Mucosa of stomach (tissue), 1 donor: ENCODE measurements at regions not wholly inside any gene's neighbourhood (a gene's known extent, or its start where the extent isn't known, plus 50 kb on each side); places are given as distances from the start of the nearest gene placed in this dataset.

Experiments
- H3K27me3 ChIP-seq: one replicate; pipeline ENCODE4 v1.7.0; 2013; ENCODE audit warnings: mild to moderate bottlenecking, low read length; ENCODE audit not compliant: control insufficient read depth, insufficient read depth
- H3K36me3 ChIP-seq: one replicate; pipeline ENCODE4 v1.7.0; 2013; ENCODE audit warnings: low read length; ENCODE audit not compliant: control insufficient read depth, insufficient read depth
- H3K4me1 ChIP-seq: one replicate; pipeline ENCODE4 v1.7.0; 2013; ENCODE audit warnings: mild to moderate bottlenecking, low read length; ENCODE audit not compliant: control insufficient read depth, insufficient read depth
- H3K4me3 ChIP-seq: one replicate; pipeline ENCODE4 v1.7.0; 2013; ENCODE audit warnings: low read length
- H3K9ac ChIP-seq: one replicate; pipeline ENCODE4 v1.7.0; 2013; ENCODE audit warnings: mild to moderate bottlenecking, low read length, moderate library complexity
- H3K9me3 ChIP-seq: one replicate; pipeline ENCODE4 v1.7.0; 2013; ENCODE audit warnings: mild to moderate bottlenecking, low read length, moderate library complexity; ENCODE audit not compliant: control insufficient read depth
- donor health status: Pancreatic carcinoma.

DNA sequence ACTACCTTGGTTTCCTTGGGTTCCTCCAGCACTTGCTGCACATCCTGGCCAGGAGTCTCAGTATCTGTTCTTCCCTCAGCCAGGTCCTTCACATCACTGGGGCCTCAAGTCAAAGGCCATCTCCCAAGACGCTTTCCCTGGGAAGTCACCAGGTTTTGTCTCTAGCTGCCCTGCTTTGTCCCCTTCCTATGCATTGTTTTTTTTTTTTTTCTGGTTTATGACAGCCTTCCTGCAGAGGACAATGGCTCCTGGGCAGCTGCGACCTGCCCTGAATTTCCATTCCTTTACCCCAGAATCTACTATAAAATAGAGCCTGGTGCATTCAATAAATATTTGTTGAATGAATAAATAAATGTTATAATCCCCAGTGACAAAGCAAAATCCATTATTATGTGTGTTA, 687.3 kb downstream of the QKI start:
- H3K4me3 ChIP-seq = no peak overlapping the region
- H3K36me3 ChIP-seq = no peaks in the 10 kb centered on the region
- H3K9ac ChIP-seq = no peak overlapping the region
- no peaks in the 10 kb centered on the region for H3K4me1 ChIP-seq
- H3K9me3 ChIP-seq = no peaks in the 10 kb centered on the region
- no peaks in the 10 kb centered on the region for H3K27me3 ChIP-seq

DNA sequence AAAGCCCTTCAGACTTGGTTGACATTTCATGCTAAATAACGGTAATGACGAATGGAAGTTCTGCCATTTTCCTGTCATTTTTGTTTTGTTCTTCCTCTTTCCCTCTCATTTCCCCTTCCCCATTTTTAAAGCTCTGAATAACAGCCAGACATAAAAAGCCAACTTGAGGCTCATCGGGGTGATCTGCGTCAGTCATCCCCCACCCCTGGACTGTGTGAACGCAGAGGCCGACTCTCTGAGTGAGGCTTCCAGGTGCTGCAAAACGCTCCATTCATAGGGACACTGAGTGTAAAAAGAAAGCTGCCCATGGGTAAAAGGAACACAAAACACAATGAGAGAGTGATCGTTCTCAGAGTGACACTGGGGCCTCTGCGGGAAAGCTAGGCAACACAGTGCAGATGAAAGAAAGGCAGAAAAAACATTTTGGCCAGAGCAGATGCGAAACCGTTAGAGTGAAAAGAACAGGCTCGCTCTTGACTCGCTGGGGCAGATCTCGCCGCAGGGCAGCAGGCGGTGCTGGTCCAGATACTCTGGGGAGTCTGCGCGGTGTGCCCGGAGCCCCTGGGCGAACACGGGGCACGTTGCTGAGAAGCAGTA, 684.8 kb downstream of the QKI start:
- no peak overlapping the region for H3K9ac ChIP-seq
- H3K9me3 ChIP-seq = no peaks in the 10 kb centered on the region
- H3K4me3 ChIP-seq = no peak overlapping the region
- H3K27me3 ChIP-seq = no peaks in the 10 kb centered on the region
- no peaks in the 10 kb centered on the region for H3K36me3 ChIP-seq
- no peaks in the 10 kb centered on the region for H3K4me1 ChIP-seq

DNA sequence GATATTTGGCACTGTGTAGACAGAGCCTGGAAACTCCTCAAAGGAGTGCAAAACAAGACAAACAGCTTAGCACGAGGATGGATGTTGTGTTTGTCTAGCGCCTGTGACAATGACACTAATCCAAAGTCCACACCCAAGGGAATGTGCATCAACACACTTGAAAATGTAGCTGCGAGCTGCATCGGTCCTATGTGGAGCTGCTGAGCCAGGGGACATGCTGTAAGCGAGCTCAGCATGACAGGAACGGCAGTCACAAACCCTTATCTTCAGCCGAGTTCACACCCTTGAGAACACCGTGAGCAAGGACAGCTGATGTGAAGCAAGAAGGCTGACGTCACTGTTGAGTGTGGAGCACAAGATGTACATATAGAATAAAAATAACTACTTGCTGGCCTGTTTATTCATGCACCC, 684.3 kb downstream of the QKI start:
- Histone ChIP-seq H3K4me1 (no peaks in the 10 kb centered on the region), H3K36me3 (no peaks in the 10 kb centered on the region), H3K9ac (no peak overlapping the region), H3K9me3 (no peaks in the 10 kb centered on the region), H3K4me3 (no peak overlapping the region), H3K27me3 (no peaks in the 10 kb centered on the region)

DNA sequence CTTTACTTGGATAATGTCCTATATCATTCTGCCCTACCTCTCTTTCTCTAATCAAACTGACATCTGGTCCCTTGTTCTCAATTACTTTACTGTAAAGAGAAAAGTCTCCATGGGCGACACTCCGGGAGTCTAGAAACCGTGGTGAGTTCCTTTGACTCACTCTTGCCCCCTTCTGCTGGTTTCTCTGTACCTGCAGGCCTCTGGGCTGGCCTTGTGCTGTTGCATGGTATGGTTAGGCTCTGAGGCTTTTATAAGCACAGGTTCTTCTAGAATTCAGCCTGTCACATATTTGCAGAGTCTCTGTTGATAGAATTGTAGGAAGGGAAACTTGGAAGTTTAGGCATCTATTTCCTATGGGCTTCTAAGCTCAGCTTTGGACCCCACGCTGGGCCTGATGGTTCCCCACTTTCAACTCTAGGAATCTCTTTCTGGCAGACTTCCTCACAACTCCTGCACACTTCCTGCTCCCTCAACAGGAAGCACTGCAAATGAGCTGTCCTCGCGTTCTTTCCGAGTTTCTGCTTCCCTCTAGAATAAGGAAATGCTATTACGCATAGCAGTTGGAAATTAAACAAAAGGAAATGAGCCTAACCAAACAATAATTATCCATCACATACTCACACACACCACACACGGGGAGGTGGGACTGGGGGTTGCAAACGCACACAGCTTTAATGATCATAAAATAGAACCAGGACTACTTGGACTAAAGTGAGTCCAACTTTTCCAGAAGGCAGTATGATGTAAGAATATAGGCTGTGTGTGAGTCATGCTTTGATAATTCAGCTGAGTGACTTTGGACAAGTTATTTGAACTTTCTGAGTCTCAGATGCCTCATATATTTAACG, 683.3 kb downstream of the QKI start:
- no peak overlapping the region for H3K9ac ChIP-seq
- no peaks in the 10 kb centered on the region for H3K27me3 ChIP-seq

DNA sequence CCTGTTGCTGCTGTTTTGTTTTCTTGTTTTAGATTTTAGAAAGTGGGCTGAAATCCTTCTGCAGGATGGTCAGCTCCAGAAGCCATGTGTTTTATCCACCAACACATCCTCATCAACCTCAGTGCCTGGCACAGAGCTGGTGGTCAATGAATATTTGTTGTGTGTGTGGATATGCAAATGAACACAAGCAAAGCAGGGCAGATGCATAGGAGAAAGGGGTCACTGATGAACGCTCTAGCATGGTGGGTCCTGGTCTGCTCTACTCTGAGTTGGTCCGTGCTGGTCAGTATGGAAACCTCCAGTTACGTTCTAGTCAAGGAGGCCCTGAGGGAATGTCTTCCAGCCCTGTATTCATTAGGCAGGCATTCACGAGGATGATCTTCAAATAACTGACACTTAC, 682.5 kb downstream of the QKI start:
- no peaks in the 10 kb centered on the region for H3K4me1 ChIP-seq
- no peak overlapping the region for H3K4me3 ChIP-seq
- H3K9ac ChIP-seq = no peak overlapping the region
- no peaks in the 10 kb centered on the region for H3K36me3 ChIP-seq
- H3K9me3 ChIP-seq = no peaks in the 10 kb centered on the region
- no peaks in the 10 kb centered on the region for H3K27me3 ChIP-seq

More for the DNA sequence above, 683.3 kb downstream of the QKI start:
- H3K4me1 ChIP-seq = no peaks in the 10 kb centered on the region
- no peaks in the 10 kb centered on the region for H3K9me3 ChIP-seq
- no peaks in the 10 kb centered on the region for H3K36me3 ChIP-seq
- H3K4me3 ChIP-seq = no peak overlapping the region

DNA sequence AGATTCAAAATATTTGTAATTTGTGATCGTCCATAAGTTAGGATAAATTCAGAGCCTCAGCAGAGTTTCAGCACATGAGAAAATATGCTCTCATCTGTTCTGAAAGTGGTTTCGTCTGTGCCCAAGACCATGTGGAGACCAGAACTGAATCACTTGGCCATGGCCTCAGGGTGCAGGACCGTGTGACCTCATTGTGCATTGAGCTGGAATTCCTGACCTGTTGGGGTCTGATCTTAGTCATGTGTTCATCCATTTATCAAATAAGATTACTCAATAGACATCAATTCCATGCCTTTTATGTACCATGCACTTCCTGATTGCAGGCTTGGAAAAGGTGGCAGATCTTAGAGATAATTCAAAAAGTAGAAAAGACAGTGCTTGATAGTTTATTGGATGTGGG, 680.5 kb downstream of the QKI start:
- no peak overlapping the region for H3K9ac ChIP-seq
- H3K9me3 ChIP-seq = no peaks in the 10 kb centered on the region
- no peak overlapping the region for H3K4me3 ChIP-seq
- H3K4me1 ChIP-seq = no peaks in the 10 kb centered on the region
- no peaks in the 10 kb centered on the region for H3K27me3 ChIP-seq
- no peaks in the 10 kb centered on the region for H3K36me3 ChIP-seq

DNA sequence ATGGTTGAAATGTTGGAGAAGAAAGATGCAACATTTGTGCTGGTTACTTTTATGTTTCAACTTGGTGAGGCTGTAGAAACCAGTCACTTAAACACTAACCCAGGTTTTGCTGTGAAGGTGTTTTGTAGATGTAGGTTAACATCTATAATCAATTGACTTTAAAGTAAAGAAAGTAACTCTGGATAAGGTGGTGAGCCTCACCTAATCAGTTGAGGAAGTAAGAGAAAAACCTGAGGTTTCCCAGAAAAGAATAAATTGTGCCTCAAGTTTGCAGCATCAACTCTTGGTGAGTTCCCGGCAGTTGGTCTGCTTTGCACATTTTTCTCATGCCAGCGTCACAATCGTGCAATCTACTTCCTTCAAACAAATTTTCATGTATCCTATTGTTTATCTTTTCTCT, 673.4 kb downstream of the QKI start:
- no peak overlapping the region for H3K4me3 ChIP-seq
- no peaks in the 10 kb centered on the region for H3K4me1 ChIP-seq
- H3K36me3 ChIP-seq = no peaks in the 10 kb centered on the region
- H3K27me3 ChIP-seq = no peaks in the 10 kb centered on the region
- H3K9ac ChIP-seq = no peak overlapping the region
- no peaks in the 10 kb centered on the region for H3K9me3 ChIP-seq

DNA sequence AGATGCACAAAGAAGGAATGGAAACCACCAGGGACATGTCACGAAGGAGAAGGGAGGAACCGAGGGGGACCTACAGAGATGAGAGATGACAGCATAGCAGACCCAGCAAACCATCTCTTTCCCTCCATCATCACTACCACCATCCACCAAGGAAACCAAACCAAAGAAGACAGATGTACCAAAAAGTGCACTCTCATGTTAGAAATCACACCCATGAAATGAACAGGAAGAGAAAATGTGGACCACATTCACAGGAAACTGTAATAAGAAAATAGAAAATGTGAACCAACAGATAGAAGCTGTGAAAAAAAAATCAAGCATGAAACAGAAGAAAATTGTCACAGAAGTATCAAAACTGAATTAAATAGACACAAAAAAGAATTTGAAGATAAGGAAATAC, 672.7 kb downstream of the QKI start:
- Histone ChIP-seq H3K9ac (no peak overlapping the region), H3K36me3 (no peaks in the 10 kb centered on the region), H3K4me1 (no peaks in the 10 kb centered on the region), H3K4me3 (no peak overlapping the region), H3K9me3 (no peaks in the 10 kb centered on the region), H3K27me3 (no peaks in the 10 kb centered on the region)

DNA sequence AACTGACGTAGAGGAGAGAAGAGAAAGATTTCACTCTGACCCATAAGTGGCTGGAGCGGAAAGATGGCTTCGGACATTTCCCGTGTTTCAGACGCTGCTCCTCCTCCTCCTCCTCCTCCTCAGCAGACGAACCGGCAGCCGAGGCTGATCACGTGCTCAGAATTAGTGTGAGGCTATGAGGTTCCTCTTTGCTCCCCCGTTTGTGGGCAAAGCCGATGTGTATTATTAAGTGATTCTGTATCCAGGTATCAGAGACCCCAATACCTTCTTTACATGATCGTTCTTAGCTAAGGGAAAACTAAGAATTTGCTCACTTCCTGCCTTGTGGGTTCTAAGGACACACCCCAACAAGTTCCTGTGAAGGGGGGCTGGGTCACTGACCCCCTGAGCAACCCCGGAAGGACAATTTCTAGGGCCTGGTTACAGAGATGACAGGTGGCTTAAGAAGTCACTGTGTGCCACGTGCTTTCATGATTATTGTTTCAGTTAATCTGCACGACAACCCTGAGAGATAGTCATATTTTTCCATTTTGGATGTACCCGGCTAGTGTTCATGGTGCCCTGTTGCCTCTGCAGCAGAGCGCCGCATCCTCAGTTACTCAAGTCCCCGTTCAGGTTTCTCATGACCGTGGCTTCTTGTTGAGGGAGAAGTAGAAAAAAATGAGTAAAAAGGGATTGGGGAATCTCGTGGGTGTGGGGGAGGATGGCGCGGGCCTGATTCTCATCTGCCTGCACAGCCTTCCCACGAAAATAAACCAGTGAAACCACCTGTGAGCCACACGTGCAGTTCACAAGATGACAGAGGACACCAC, 671.8 kb downstream of the QKI start:
- no peaks in the 10 kb centered on the region for H3K9me3 ChIP-seq
- no peaks in the 10 kb centered on the region for H3K27me3 ChIP-seq
- H3K36me3 ChIP-seq = no peaks in the 10 kb centered on the region
- no peak overlapping the region for H3K4me3 ChIP-seq
- H3K4me1 ChIP-seq = no peaks in the 10 kb centered on the region
- H3K9ac ChIP-seq = no peak overlapping the region

DNA sequence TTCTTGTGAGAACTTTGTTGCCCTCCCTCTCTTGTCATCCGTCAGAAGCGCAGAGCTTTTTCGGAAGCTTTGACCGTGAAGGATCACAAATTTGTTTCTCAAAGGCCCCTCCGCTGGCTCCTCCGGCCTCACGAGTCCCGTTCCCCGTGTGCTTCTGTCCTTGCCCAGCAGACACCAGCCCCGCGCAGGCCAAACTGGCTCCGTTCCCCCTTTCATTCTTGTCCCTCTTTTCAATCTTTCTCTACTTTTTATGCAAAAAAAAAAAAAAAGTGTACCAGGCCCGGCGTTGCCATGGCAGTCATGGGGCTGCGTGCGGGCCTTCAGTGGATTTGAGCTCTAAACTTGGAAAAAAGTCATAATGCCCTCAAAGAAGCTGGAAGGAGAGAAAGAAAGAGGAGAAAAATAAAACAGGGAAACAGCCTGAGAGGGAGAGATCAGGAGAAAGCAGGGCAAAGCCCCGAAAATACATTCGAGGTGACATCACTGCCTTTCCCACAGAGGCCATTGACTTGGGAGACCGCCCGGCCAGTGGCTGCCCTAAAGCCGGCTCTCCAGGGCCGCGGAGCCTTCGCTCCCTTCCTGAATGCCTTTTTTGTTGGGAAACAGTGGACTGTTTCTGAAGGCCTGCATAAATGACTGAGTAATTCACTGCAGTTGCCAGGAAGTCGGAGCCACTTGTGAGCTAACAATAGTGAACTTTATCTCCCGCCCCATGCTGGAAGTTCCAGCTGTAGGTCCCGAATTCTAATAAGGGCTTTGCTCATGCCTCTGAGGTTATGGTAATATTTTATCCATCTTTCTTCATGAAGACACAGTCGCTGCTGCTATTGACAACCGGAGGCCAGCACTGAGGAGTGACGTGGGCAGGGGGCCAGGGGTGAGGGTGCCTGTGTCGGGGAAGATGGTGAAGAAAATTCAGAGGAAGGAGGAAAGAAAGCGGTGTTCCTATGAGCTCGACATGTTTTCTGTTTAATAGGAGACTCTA, 670.9 kb downstream of the QKI start:
- Histone ChIP-seq H3K36me3 (no peaks in the 10 kb centered on the region), H3K9ac (no peak overlapping the region), H3K4me3 (no peak overlapping the region), H3K4me1 (no peaks in the 10 kb centered on the region), H3K27me3 (no peaks in the 10 kb centered on the region), H3K9me3 (no peaks in the 10 kb centered on the region)

DNA sequence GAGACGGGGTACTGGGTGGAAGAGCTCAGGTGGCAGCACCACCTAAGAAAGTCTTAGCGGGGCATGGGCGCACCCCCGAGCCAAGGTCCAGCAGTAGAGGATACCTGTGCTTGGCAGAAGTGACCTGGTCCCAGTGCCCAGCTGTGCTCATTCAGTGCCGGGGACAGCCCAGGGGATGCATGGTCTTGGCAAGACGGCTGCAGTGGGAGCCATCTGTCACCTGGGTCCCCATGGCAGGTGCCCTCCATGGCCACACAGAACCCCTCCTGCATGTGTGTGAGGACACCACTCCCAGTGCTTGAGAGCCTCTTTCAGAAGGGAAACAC, 664.7 kb downstream of the QKI start:
- Histone ChIP-seq H3K27me3 (no peaks in the 10 kb centered on the region), H3K4me1 (no peaks in the 10 kb centered on the region), H3K9me3 (no peaks in the 10 kb centered on the region), H3K9ac (no peak overlapping the region), H3K36me3 (no peaks in the 10 kb centered on the region), H3K4me3 (no peak overlapping the region)
